ENCODE measurements at regions not wholly inside any gene's neighbourhood (a gene's known extent, or its start where the extent isn't known, plus 50 kb on each side); places are given as distances from the start of the nearest gene placed in this dataset.

DNA sequence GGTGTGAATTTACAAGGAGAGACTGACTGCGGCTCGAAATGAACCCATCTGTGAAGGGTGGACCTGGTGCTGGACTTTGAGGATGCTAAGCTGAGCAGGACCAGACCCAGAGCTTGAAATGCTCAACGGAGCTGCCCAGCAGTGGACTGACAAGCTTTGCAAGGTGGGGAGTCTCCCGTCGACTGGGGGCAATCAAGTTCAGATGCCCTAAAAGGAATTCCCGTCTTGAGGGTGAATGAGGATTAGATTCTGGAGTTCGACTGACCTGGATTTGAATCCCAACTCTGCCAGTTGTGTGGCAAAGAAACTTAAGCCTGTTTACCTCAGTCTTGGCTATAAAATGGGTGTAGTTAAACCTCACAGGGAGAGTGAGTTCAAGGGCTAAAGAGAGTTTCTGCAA is 204.4 kb upstream of the LHX5 start:
- no peak overlapping the region for H3K27ac ChIP-seq
- TF ChIP-seq, protein P1, sequence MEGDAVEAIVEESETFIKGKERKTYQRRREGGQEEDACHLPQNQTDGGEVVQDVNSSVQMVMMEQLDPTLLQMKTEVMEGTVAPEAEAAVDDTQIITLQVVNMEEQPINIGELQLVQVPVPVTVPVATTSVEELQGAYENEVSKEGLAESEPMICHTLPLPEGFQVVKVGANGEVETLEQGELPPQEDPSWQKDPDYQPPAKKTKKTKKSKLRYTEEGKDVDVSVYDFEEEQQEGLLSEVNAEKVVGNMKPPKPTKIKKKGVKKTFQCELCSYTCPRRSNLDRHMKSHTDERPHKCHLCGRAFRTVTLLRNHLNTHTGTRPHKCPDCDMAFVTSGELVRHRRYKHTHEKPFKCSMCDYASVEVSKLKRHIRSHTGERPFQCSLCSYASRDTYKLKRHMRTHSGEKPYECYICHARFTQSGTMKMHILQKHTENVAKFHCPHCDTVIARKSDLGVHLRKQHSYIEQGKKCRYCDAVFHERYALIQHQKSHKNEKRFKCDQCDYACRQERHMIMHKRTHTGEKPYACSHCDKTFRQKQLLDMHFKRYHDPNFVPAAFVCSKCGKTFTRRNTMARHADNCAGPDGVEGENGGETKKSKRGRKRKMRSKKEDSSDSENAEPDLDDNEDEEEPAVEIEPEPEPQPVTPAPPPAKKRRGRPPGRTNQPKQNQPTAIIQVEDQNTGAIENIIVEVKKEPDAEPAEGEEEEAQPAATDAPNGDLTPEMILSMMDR (IDR thresholded peaks at IDR 0.05) = no peak
- no peak overlapping the region for H3K4me3 ChIP-seq (ENCODE audit: low read depth in 1 of 2, low read length in 1 of 2)
- no peaks in the 10 kb centered on the region for H3K4me1 ChIP-seq (ENCODE audit: control insufficient read depth in 1 of 2, insufficient read depth in 1 of 2, low read depth in 1 of 2, low read length in 1 of 2)
- H3K27me3 ChIP-seq = peaks cover 44% of the 10 kb centered on the region
- no peaks in the 10 kb centered on the region for H3K9me3 ChIP-seq
- H3K36me3 ChIP-seq = no peaks in the 10 kb centered on the region

DNA sequence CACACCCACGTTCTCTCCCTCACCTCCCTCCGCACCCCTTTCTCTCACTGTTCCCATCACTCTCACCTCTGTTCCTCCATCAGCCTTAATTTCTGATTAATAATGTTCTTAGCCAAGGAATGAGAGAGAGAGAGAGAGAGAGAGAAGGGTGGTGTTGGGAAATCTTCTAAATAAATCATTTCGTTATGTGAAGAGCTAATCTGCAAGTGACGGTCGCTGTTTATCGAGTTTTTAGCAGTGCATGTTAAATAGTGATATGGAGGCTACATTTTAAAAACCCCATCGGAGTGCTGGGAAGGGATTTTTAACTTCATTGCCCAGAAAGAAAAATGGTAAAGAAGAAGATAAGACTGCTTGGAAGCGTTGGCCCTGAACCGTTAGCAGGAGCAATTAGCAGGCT is 203.3 kb upstream of the LHX5 start:
- Histone ChIP-seq H3K36me3 (no peaks in the 10 kb centered on the region), H3K9me3 (no peaks in the 10 kb centered on the region), H3K27ac (no peak overlapping the region), H3K4me1 (ENCODE audit: control insufficient read depth in 1 of 2, insufficient read depth in 1 of 2, low read depth in 1 of 2, low read length in 1 of 2) (no peaks in the 10 kb centered on the region), H3K27me3 (peaks cover 55% of the 10 kb centered on the region), H3K4me3 (ENCODE audit: low read depth in 1 of 2, low read length in 1 of 2) (no peak overlapping the region)
- TF ChIP-seq, protein P1 (IDR thresholded peaks at IDR 0.05) = no peak

GRCh38 chr12:113674302-113674701 is 202.6 kb upstream of the LHX5 start:
- Histone ChIP-seq H3K4me3 (ENCODE audit: low read depth in 1 of 2, low read length in 1 of 2) (no peak overlapping the region), H3K27me3 (peaks cover 62% of the 10 kb centered on the region), H3K4me1 (ENCODE audit: control insufficient read depth in 1 of 2, insufficient read depth in 1 of 2, low read depth in 1 of 2, low read length in 1 of 2) (no peaks in the 10 kb centered on the region), H3K27ac (no peak overlapping the region), H3K36me3 (no peaks in the 10 kb centered on the region), H3K9me3 (no peaks in the 10 kb centered on the region)
- TF ChIP-seq, protein P1 (IDR thresholded peaks at IDR 0.05) = no peak

GRCh38 chr12:113673458-113674238 is 202.0 kb upstream of the LHX5 start:
- TF ChIP-seq, protein P1 (IDR thresholded peaks at IDR 0.05) = no peak
- Histone ChIP-seq H3K27ac (no peak overlapping the region), H3K4me1 (ENCODE audit: control insufficient read depth in 1 of 2, insufficient read depth in 1 of 2, low read depth in 1 of 2, low read length in 1 of 2) (no peaks in the 10 kb centered on the region), H3K27me3 (peaks cover 69% of the 10 kb centered on the region), H3K36me3 (no peaks in the 10 kb centered on the region), H3K9me3 (no peaks in the 10 kb centered on the region), H3K4me3 (ENCODE audit: low read depth in 1 of 2, low read length in 1 of 2) (no peak overlapping the region)

DNA sequence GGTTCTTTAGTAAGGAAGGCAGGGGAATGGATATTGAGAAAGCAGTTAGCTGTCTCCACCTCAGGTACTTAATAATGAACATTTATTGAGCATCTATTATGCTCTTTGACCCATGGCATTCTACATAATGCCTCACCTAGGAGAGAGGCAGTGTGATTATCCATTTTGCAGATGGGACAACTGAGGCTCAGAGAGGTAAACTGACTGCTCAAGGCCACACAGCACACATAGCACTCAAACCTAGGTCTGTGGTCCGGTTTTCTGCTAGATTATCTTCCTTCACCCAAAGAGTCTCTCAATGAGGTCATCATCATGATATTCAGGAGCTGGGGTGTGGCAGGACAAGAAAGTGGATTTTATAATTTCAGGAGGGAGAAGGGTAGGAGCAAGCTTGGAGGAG is 199.1 kb upstream of the LHX5 start:
- Histone ChIP-seq H3K27me3 (peaks cover 89% of the 10 kb centered on the region), H3K4me3 (ENCODE audit: low read depth in 1 of 2, low read length in 1 of 2) (no peak overlapping the region), H3K9me3 (no peaks in the 10 kb centered on the region), H3K27ac (no peak overlapping the region), H3K36me3 (no peaks in the 10 kb centered on the region), H3K4me1 (ENCODE audit: control insufficient read depth in 1 of 2, insufficient read depth in 1 of 2, low read depth in 1 of 2, low read length in 1 of 2) (no peaks in the 10 kb centered on the region)
- TF ChIP-seq, protein P1 (IDR thresholded peaks at IDR 0.05) = no peak
